ENCODE measurements at regions not wholly inside any gene's neighbourhood (a gene's known extent, or its start where the extent isn't known, plus 50 kb on each side); places are given as distances from the start of the nearest gene placed in this dataset.

DNA sequence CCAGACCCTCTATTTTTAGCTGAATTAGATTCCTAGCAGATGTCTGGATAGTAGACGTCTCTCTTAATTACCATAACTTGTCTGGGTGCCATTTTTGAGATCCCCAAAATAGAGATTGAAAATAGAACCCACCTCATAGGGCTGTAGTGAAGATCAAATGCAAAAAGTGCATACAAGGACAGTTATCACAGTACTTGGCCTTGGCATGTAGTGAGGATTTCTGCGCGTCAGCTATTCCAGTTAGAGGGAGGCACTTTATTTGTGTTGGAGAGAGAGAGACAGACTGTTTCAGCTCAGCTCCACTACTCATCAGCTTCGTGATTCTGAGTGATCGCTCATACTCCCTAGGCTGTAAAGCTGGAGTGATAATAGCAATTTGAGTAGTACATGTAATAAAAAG is 59.6 kb upstream of the CDH13 start:
- Histone ChIP-seq H3K23ac (ENCODE audit: insufficient read length) (no peak overlapping the region), H2BK5ac (ENCODE audit: low read depth, low read length) (no peak overlapping the region), H3K9me3 (ENCODE audit: insufficient read depth in 2 of 2, low read depth in 1 of 2, low read length in 1 of 2) (peaks cover 3 to 5% of the 10 kb centered on the region in 2 experiments; a peak in 3 of 4 replicates), H2AFZ (ENCODE audit: low read length) (no peak overlapping the region), H4K8ac (ENCODE audit: extremely low read depth, insufficient read depth, low read length) (no peak overlapping the region), H3K27me3 (replicated peaks in 1 of 4; ENCODE audit: control insufficient read depth in 3 of 4, extremely low read depth in 1 of 4, insufficient read depth in 3 of 4, low read length in 3 of 4) (peaks cover 0 to 1% (median 0%) of the 10 kb centered on the region in 4 experiments; a peak in 1 of 7 replicates), H3K4ac (replicated peaks; ENCODE audit: insufficient read length, low read depth, low read length) (no peak overlapping the region), H3K4me1 (replicated peaks in 1 of 4; ENCODE audit: control insufficient read depth in 3 of 4, insufficient read depth in 4 of 4, low read length in 3 of 4) (no peaks in the 10 kb centered on the region), H3K36me3 (ENCODE audit: control insufficient read depth in 2 of 4, insufficient read depth in 4 of 4, low read length in 3 of 4) (no peaks in the 10 kb centered on the region), H3K79me2 (ENCODE audit: control insufficient read depth in 1 of 2, insufficient read depth in 2 of 2, low read length in 2 of 2) (no peaks in the 10 kb centered on the region), H4K20me1 (replicated peaks in 1 of 2; ENCODE audit: control insufficient read depth in 1 of 2, insufficient read depth in 2 of 2, low read length in 2 of 2) (no peaks in the 10 kb centered on the region), H2BK20ac (ENCODE audit: low read length) (no peak overlapping the region), H2AK5ac (ENCODE audit: low read depth, low read length) (no peak overlapping the region), H2BK12ac (ENCODE audit: low read depth, low read length) (no peak overlapping the region), H4K5ac (ENCODE audit: insufficient read length, low read depth, low read length) (no peak overlapping the region), H3K4me3 (ENCODE audit: extremely low read depth in 1 of 4, insufficient read depth in 2 of 4, low read depth in 3 of 4, low read length in 4 of 4) (no peak overlapping the region), H3K9ac (replicated peaks in 1 of 4; ENCODE audit: extremely low read depth in 1 of 4, low read depth in 3 of 4, low read length in 3 of 4) (no peak overlapping the region), H3K18ac (ENCODE audit: extremely low read depth, low read length) (no peak overlapping the region), H2BK120ac (replicated peaks; ENCODE audit: low read depth, low read length) (no peak overlapping the region), H3K4me2 (ENCODE audit: insufficient read depth in 1 of 2, low read depth in 2 of 2, low read length in 2 of 2) (no peak overlapping the region), H2BK15ac (ENCODE audit: low read length) (no peak overlapping the region), H3K27ac (ENCODE audit: low read depth, low read length) (no peak overlapping the region), H3K56ac (replicated peaks; ENCODE audit: insufficient read length, low read depth, low read length) (no peak overlapping the region), H3K23me2 (ENCODE audit: low read depth, low read length) (no peaks in the 10 kb centered on the region), H3K79me1 (ENCODE audit: low read depth, low read length) (no peaks in the 10 kb centered on the region), H3K14ac (ENCODE audit: insufficient read length) (no peak overlapping the region), H4K91ac (replicated peaks; ENCODE audit: insufficient read length, low read length) (no peak overlapping the region)
- no peak for DNase-seq (ENCODE audit: low read depth in 1 of 2, low spot score in 2 of 2)
- no peak for TF ChIP-seq SIRT6 (IDR thresholded peaks at IDR 0.05; ENCODE audit: low read length)
- TF ChIP-seq SAP30 (IDR thresholded peaks at IDR 0.05; ENCODE audit: insufficient read depth, insufficient replicate concordance, low read length): no peak
- no peak for TF ChIP-seq POLR2AphosphoS5 (IDR thresholded peaks at IDR 0.05; ENCODE audit: low read depth, low read length)
- no peak for TF ChIP-seq CBX8 (IDR thresholded peaks at IDR 0.05; ENCODE audit: borderline replicate concordance, low read depth, low read length)
- no peak for TF ChIP-seq RNF2 (IDR thresholded peaks at IDR 0.05; ENCODE audit: borderline replicate concordance, low read depth, low read length, missing control alignments, poor library complexity, severe bottlenecking)
- no peak for TF ChIP-seq BCL11A (IDR thresholded peaks at IDR 0.05; ENCODE audit: low read depth in 2 of 2, low read length in 2 of 2)
- TF ChIP-seq MAFK (IDR thresholded peaks at IDR 0.05; ENCODE audit: low read depth, low read length): no peak
- TF ChIP-seq, protein P1, sequence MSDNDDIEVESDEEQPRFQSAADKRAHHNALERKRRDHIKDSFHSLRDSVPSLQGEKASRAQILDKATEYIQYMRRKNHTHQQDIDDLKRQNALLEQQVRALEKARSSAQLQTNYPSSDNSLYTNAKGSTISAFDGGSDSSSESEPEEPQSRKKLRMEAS (IDR thresholded peaks at IDR 0.05): no peak
- no peak for TF ChIP-seq TAF1 (IDR thresholded peaks at IDR 0.05; ENCODE audit: low read depth, low read length)
- no peak for TF ChIP-seq HDAC6 (IDR thresholded peaks at IDR 0.05; ENCODE audit: low read depth, low read length)
- TF ChIP-seq JUND (IDR thresholded peaks at IDR 0.05; ENCODE audit: low read length): no peak
- FAIRE-seq: no peak
- ChIA-PET POLR2A (ENCODE audit: partially characterized antibody) (no interaction called here), CTCF (ENCODE audit: partially characterized antibody) (interaction anchor here (1.3 kb wide), 2 partner anchors 13 to 65 kb away, joined by 3 to 4 read pairs; no protein-coding TSS in a partner anchor)
- 76% methylated on average over 5 of the region's 5 CpGs; no CpG with 5 or more reads in 1 of the 2 experiments for WGBS, 2 experiments (ENCODE audit: extremely low coverage in 1 of 2, insufficient coverage in 1 of 2, insufficient read length in 1 of 2, insufficient replicate concordance in 2 of 2, low coverage in 1 of 2, low lambda C conversion rate in 2 of 2, missing lambda C conversion rate in 1 of 2)

Measured in H1 (cell line).